Endothelial cell of umbilical vein (primary cell): ENCODE measurements at regions not wholly inside any gene's neighbourhood (a gene's known extent, or its start where the extent isn't known, plus 50 kb on each side); places are given as distances from the start of the nearest gene placed in this dataset.

Experiments used
- EZH2 ChIP-seq: IDR thresholded peaks from 2 replicates; pipeline ENCODE4 v1.6.1; 2012; ENCODE audit warnings: borderline replicate concordance, low read depth, mild to moderate bottlenecking, moderate library complexity, low read length, inconsistent platforms; ENCODE audit not compliant: severe bottlenecking
- JUN ChIP-seq: IDR thresholded peaks from 2 replicates; pipeline ENCODE4 v1.6.1; 2011; ENCODE audit warnings: borderline replicate concordance, low read depth; ENCODE audit not compliant: insufficient read length, insufficient read depth
- POLR2A ChIP-seq: IDR thresholded peaks from 2 replicates; pipeline ENCODE4 v1.6.1; 2012; ENCODE audit warnings: low read depth, mild to moderate bottlenecking, control low read depth, low read length

DNA sequence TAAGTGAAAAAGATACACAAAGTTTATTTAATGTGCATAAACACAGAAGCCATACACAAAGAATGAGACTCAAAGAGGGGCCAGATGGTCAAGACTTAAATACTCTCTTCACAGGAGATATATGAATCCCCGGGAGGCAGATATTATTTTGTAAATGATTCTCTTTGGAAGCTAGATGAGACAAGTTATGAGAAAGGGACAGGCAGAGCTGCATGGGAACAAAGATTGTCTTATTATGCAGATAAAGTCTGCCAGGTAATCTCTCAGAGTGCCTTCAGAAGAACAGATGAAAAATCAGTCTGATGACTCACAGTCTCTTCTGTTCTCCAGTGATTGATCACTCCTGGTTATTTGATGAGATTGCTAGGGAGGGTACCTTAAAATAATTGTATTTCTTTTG is 89.0 kb downstream of the NAF1 start:
- TF ChIP-seq EZH2 (no peak), JUN (no peak), POLR2A (no peak)
